ENCODE measurements at regions not wholly inside any gene's neighbourhood (a gene's known extent, or its start where the extent isn't known, plus 50 kb on each side); places are given as distances from the start of the nearest gene placed in this dataset.

- peak; percentile 90 to 98 for TF ChIP-seq CTCF (conservative IDR thresholded peaks at IDR 0.05 in 1 of 2, IDR thresholded peaks at IDR 0.05 in 1 of 2; ENCODE audit: low read depth in 1 of 2, low read length in 2 of 2)
- no peak for TF ChIP-seq EZH2 (IDR thresholded peaks at IDR 0.05; ENCODE audit: low read length, missing control alignments)
Observed at GRCh38 chr9:18255158-18255629, 218.8 kb upstream of the ADAMTSL1 start.
